ENCODE measurements at regions not wholly inside any gene's neighbourhood (a gene's known extent, or its start where the extent isn't known, plus 50 kb on each side); places are given as distances from the start of the nearest gene placed in this dataset.

GRCh38 chr21:14657241-14658008 lies 111.3 kb upstream of the SAMSN1 start:
- Histone ChIP-seq H3K9ac (ENCODE audit: low read length) (no peak overlapping the region), H3K4me3 (ENCODE audit: low read length) (no peak overlapping the region), H4K20me1 (ENCODE audit: low read length) (no peaks in the 10 kb centered on the region), H3K4me2 (ENCODE audit: low read length) (no peak overlapping the region), H3K36me3 (ENCODE audit: low read depth, low read length) (no peaks in the 10 kb centered on the region), H3K9me2 (replicated peaks; ENCODE audit: low read length) (no peaks in the 10 kb centered on the region), H3F3A (ENCODE audit: low read length, unreplicated experiment) (no peaks in the 10 kb centered on the region), H3K27ac (ENCODE audit: low read length) (no peak overlapping the region), H3K4me1 (ENCODE audit: insufficient read depth, low read length) (no peaks in the 10 kb centered on the region), H3K27me3 (ENCODE audit: low read length) (peaks cover 49% of the 10 kb centered on the region; the same call in 1 of the 2 replicates), H2AFZ (ENCODE audit: low read length) (0 out of 2 replicates have a peak overlapping the region, but pooled peaks have one; percentile 4), H3K9me3 (ENCODE audit: low read length) (no peaks in the 10 kb centered on the region), H3K79me2 (ENCODE audit: low read length) (no peaks in the 10 kb centered on the region)
- ATAC-seq, result no peak
- TF ChIP-seq EZH2phosphoT487 (IDR thresholded peaks at IDR 0.05; ENCODE audit: borderline replicate concordance, low read length) (no peak), CTCF (conservative IDR thresholded peaks at IDR 0.05; ENCODE audit: low read depth, low read length) (no peak), EZH2 (IDR thresholded peaks at IDR 0.05; ENCODE audit: low read length, unreplicated experiment) (no peak)
- intact Hi-C loops (cut with micrococcal nuclease), result no loop called here
- POLR2A ChIA-PET (ENCODE audit: unreplicated experiment), result no interaction called here
- no TSS peak for BruUV-seq (replicated peaks)
- DNase-seq, result no peak
- CTCF ChIA-PET, result interaction anchor here (0.7 kb wide), 1 partner anchor 894 kb away, joined by 3 read pairs; no protein-coding TSS in a partner anchor

GRCh38 chr21:14646893-14647292 lies 100.8 kb upstream of the SAMSN1 start:
- Histone ChIP-seq H4K20me1 (ENCODE audit: low read length) (no peaks in the 10 kb centered on the region), H3F3A (ENCODE audit: low read length, unreplicated experiment) (no peaks in the 10 kb centered on the region), H2AFZ (ENCODE audit: low read length) (no peak overlapping the region), H3K4me3 (ENCODE audit: low read length) (no peak overlapping the region), H3K4me2 (ENCODE audit: low read length) (no peak overlapping the region), H3K36me3 (ENCODE audit: low read depth, low read length) (no peaks in the 10 kb centered on the region), H3K27me3 (ENCODE audit: low read length) (no peaks in the 10 kb centered on the region), H3K9me3 (ENCODE audit: low read length) (0 out of 2 replicates have a peak, but pooled peaks cover 5% of the 10 kb centered on the region), H3K9me2 (replicated peaks; ENCODE audit: low read length) (no peaks in the 10 kb centered on the region), H3K79me2 (ENCODE audit: low read length) (no peaks in the 10 kb centered on the region), H3K4me1 (ENCODE audit: insufficient read depth, low read length) (no peaks in the 10 kb centered on the region), H3K9ac (ENCODE audit: low read length) (no peak overlapping the region), H3K27ac (ENCODE audit: low read length) (no peak overlapping the region)
- DNase-seq (no peak), ATAC-seq (no peak)
- BruUV-seq (replicated peaks), result no TSS peak
- TF ChIP-seq EZH2phosphoT487 (IDR thresholded peaks at IDR 0.05; ENCODE audit: borderline replicate concordance, low read length) (no peak), CTCF (conservative IDR thresholded peaks at IDR 0.05; ENCODE audit: low read depth, low read length) (no peak), EZH2 (IDR thresholded peaks at IDR 0.05; ENCODE audit: low read length, unreplicated experiment) (no peak)
- ChIA-PET POLR2A (ENCODE audit: unreplicated experiment) (no interaction called here), CTCF (no interaction called here)
- intact Hi-C loops (cut with micrococcal nuclease), result no loop called here

- CTCF ChIA-PET, result no interaction called here
- no peak overlapping the region for H3K9ac ChIP-seq (ENCODE audit: low read length)
- ATAC-seq, result no peak
Measured at GRCh38 chr21:14645702-14646101, 99.6 kb upstream of the SAMSN1 start.

More at GRCh38 chr21:14645702-14646101, 99.6 kb upstream of the SAMSN1 start:
- no peaks in the 10 kb centered on the region for H3K27me3 ChIP-seq (ENCODE audit: low read length)
- H2AFZ ChIP-seq (ENCODE audit: low read length), result no peak overlapping the region
- H3F3A ChIP-seq (ENCODE audit: low read length, unreplicated experiment), result no peaks in the 10 kb centered on the region
- intact Hi-C loops (cut with micrococcal nuclease), result no loop called here
- H3K9me3 ChIP-seq (ENCODE audit: low read length), result 0 out of 2 replicates have a peak, but pooled peaks cover 5% of the 10 kb centered on the region
- no peak overlapping the region for H3K4me3 ChIP-seq (ENCODE audit: low read length)
- DNase-seq, result no peak
- no peaks in the 10 kb centered on the region for H3K36me3 ChIP-seq (ENCODE audit: low read depth, low read length)
- no peaks in the 10 kb centered on the region for H3K79me2 ChIP-seq (ENCODE audit: low read length)
- H3K4me1 ChIP-seq (ENCODE audit: insufficient read depth, low read length), result no peaks in the 10 kb centered on the region
- POLR2A ChIA-PET (ENCODE audit: unreplicated experiment), result no interaction called here
- H4K20me1 ChIP-seq (ENCODE audit: low read length), result no peaks in the 10 kb centered on the region
- no peak for TF ChIP-seq EZH2 (IDR thresholded peaks at IDR 0.05; ENCODE audit: low read length, unreplicated experiment)
- no peak for TF ChIP-seq CTCF (conservative IDR thresholded peaks at IDR 0.05; ENCODE audit: low read depth, low read length)
- TF ChIP-seq EZH2phosphoT487 (IDR thresholded peaks at IDR 0.05; ENCODE audit: borderline replicate concordance, low read length), result no peak
- BruUV-seq (replicated peaks), result no TSS peak
- no peaks in the 10 kb centered on the region for H3K9me2 ChIP-seq (replicated peaks; ENCODE audit: low read length)
- H3K27ac ChIP-seq (ENCODE audit: low read length), result no peak overlapping the region
- no peak overlapping the region for H3K4me2 ChIP-seq (ENCODE audit: low read length)
